KG1 (cell line): ENCODE measurements at regions not wholly inside any gene's neighbourhood (a gene's known extent, or its start where the extent isn't known, plus 50 kb on each side); places are given as distances from the start of the nearest gene placed in this dataset.
"Not testable (repeated sequence)": the region's sequence is repeated elsewhere in the genome, so short reads cannot be mapped to it uniquely, and the experiment has no call there.

ENCODE experiments used
- DNase-seq: peaks from one replicate; lab custom pipeline; 2025; lab: John Stamatoyannopoulos, UW

DNA sequence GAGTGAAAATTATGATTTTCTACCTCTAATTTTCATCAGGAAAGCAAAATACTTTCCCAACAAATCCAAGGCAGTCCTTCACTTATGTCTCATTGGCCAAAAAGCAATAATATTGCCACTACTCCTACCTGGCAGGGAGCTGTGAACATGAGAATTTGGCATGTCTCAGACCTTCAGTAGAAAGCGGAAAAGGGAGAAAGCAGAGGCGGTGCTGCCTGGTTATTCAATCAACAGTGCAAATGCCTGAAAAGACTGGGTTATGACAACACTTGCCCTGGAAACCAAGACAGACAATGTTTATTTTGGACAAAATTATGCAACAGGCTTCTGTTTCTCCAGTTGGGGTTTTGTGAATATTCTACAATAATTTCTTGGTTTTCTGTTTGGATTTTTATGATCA, 194.4 kb downstream of the TAF11L14 start:
- DNase-seq: no peak

DNA sequence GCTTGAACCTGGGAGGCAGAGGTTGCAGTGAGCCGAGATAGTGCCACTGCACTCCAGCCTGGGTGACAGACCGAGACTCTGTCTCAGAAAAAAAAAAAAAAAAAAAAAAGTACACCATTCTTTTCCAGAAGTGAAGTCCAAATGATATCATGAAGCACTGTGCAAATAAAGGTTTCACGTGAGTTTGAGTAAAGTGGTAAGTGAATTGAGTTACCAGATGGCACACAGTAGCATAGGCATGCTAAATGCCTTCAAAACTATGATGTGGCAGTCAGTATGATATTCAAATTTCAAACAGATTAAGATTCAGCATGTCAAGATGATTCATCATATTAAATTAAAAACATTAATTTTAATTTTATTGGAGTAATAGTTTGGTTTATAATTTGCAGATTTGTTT, 195.2 kb downstream of the TAF11L14 start:
- no peak for DNase-seq

DNA sequence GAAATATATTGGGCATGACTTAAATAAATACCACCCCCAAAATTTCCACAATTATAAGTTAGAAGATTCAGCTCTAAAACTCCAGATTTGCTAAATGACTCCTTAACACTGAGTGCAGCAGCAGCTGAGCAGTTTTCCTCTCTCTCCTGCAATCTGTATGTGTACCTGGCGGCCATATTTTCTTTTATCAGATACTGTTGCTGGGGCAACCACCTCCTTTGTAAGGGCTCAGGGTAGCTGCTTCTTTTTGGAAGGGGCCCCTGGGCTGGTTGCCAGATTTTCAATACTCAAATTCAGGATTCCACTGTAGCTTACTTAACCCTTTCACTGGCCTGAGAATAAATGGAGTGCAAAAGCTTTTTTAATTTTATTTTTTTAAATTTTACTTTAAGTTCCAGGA, 197.0 kb downstream of the TAF11L14 start:
- DNase-seq: no peak

DNA sequence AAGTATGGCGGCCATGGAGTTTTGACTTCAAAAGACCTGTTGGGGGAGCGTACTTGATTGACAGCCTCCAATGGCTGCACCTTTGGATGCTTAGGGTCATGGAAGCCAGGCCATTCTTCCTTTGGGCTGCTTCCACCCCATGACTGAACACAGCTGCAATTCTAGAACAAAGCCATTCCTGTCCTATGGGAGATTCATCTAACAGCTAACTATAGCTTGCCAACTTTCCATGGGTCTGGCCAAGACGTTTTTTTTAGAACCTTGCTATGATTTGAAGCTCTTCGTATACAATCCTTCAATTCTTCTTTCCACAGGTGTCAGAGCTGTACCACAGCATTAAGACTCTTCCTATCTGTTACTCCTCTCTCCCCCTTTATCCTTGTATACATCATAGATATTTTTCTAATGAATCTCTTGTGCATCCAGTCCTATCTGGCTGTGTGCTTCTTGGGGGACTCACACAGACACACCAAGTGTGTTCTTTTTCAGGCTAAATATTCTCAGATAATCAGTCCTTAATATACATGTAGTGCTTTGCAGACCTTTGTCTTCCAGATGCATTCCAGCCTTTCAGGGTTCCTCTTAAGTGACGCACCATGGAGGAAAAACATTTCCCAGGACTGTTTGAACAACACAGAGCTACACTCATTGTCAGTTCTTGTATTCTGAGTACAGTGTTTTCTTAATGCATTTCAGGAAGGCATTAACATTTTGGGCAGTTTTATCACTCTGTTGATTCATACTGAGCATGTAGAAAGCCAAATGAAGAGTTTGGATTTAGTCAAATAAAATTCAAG, 198.9 kb downstream of the TAF11L14 start:
- no peak for DNase-seq

GRCh38 chr5:17837757-17838156, 203.5 kb downstream of the TAF11L14 start:
- no peak for DNase-seq

- no peak for DNase-seq
These were observed 204.2 kb downstream of the TAF11L14 start for GRCh38 chr5:17838469-17838868.

DNA sequence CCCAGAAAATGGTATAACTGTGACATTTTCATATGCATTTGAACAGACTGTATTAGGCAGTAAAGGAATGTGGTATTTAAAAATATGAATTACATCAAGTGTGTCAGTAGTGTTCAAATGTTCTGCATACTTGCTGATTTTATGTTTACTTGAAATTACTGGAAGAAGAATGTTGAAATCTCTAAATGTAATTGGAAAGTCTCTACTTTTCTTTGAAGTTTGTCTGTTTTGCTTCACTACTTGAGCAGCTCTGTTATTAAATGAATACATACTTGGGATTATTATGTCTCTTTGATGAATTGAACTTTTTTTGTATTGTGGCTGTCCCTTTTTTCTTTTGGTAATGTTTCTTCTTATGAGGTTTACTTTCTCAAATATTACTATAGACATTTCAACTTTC, 205.6 kb downstream of the TAF11L14 start:
- DNase-seq: no peak

DNA sequence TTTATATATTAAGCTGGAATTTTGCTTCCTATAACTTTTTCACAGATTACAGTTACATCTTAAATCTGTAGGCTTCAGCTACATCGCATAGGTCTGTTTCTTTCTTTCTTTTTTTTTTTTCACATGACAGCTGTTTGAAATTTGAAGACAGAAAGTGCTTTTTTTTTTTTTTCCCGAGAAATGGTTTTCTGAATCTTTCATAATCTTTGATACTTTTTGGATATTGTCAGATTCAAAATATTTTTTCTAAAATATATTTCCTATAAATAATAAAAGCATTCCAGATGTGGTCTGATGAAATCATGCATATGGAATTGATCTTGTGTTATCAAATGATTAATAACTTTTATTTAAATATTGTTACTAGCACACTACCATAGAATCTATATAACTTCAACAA, 212.2 kb downstream of the TAF11L14 start:
- no peak for DNase-seq

DNA sequence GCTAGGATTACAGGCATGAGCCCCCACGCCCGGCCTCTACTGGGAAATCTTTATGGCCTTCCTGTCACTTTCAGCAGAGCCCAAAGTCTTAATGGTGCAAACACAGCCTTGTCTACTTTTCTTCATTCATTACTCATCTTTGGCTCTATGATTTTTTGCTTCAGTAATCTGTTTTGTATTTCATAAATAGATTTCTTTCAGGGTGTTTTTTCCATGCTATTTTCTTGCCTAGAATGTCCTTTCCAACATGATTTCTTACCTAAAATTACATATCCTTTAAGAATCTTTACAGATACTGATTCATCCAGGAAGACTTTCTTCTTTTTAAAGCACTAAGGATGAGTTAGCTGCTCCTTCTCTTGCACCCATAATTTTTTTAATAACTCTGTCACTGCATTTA, 213.0 kb downstream of the TAF11L14 start:
- DNase-seq: no peak

GRCh38 chr5:17852111-17852510, 217.9 kb downstream of the TAF11L14 start:
- no peak for DNase-seq

- DNase-seq: no peak
These were observed 218.5 kb downstream of the TAF11L14 start for GRCh38 chr5:17852740-17853139.

DNA sequence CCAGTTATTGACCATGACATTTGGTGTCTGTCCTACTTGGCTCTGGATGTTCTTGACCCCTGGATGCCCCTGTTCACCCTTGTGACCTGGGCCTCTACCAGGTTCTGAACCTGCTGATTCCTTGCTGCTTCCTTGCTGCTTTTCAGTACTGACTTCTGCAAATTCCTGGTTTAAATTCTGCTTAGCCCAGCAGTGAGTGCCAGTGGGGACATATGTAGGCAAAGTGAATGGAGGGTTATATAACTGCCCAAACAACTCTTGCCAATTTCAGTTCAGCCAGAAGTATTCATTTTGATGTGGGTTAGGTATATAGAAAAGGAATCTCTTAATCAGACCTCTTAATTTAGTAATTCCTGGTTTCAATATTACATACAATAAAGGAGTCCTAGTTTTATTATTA, 220.6 kb downstream of the TAF11L14 start:
- DNase-seq: no peak

- no peak for DNase-seq
These were observed 226.5 kb downstream of the TAF11L14 start for GRCh38 chr5:17860660-17861315.

- DNase-seq: not testable (repeated sequence)
These were observed 230.6 kb downstream of the TAF11L14 start for GRCh38 chr5:17864903-17865302.

GRCh38 chr5:17865966-17866365, 231.7 kb downstream of the TAF11L14 start:
- not testable (repeated sequence) for DNase-seq

DNA sequence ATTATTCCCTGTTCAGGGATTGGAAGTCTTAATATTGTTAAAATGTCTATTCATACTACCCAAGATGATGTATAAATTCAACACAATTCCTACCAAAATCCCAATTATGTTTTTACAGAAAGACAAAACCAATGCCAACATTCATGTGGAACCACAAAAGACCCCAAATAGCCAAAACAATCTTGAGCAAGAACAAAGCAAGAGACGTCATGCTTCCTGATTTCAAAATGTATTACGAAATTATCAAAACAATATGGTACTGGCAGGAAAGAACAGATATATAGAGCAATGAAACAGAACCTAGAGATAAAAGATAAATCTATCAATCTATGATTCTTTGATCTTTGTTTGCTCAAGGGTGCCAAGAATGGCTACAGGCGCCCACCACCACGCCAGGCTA, 237.9 kb downstream of the TAF11L14 start:
- no peak for DNase-seq

DNA sequence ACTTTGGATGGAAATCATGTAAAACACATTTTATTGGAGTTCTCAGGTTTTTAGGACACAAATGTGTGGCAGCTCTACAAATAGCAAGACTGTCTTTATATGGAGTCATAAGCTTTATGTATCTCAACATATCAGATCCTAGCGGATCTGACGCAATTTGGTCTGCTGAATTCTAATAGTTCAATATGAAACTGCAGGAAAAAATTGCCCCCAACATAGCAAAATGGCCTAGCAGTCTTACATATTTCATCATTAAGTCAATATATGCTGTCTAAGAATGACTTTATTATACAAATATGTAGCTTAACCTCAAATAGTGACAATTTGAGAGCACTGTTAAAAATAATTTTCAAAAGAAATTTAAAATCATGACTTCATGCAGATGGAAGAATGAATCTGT, 244.3 kb downstream of the TAF11L14 start:
- no peak for DNase-seq

DNA sequence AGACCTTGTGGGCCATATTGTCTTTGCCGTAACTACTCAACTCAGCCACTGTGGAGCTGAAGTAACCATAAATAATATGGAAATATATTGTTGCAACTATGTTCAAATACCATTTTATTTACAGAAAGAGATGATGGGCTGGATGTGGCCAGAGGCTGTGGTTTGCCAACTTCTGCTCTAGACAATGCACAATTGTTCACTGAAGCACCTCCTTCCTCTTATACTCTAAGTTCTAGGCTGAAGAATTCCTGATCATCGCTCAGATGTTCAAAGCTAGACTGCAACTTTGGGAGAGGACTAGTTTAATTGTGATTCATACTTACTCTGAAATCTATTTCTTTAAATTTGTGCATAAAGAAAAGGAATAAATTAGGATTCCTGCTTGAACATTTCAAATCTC, 245.0 kb downstream of the TAF11L14 start:
- peak; percentile 1 for DNase-seq

- DNase-seq: no peak
These were observed 246.6 kb downstream of the TAF11L14 start for GRCh38 chr5:17880869-17881268.

DNA sequence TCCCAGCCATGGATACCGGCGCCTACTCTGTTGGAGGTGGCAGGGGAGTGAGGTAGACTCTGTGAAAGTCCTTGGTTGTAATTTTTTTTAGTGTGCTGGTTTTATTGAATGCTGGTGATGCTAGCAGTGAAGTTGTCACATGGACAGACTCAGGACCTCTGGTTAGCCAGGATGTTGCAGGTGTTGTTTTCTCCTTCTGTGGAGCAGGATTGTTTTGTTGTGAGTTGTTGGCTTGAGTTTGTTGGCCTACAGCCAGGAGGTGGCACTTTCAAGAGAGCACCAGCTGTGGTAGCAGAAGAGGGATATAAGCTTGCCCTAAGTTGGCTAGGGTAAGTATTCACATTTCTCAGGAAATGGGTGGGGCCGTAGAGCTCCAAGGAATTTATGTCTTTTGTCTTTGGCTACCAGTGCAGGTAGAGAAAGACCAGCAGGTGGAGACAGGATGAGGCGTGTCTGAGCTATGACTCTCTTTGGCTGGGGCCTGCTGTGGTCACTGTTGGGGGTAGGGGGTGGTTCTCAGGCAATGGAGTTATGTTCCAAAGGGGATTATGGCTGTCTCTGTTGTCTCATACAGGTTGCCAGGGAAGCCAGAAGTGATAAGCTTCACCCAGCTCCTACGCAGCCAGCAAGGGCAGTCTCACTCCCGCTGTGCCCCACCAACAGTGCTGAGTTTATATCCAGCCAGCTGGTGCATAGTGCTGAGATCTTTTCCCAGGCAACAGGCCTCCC, 248.7 kb downstream of the TAF11L14 start:
- DNase-seq: no peak

- DNase-seq: no peak
These were observed 253.9 kb downstream of the TAF11L14 start for GRCh38 chr5:17888155-17888554.

- no peak for DNase-seq
These were observed 256.2 kb downstream of the TAF11L14 start for GRCh38 chr5:17890501-17890900.

- DNase-seq: no peak
These were observed 257.6 kb downstream of the TAF11L14 start for GRCh38 chr5:17891881-17892280.
